Caco-2 (cell line): ENCODE measurements at regions not wholly inside any gene's neighbourhood (a gene's known extent, or its start where the extent isn't known, plus 50 kb on each side); places are given as distances from the start of the nearest gene placed in this dataset.
A peak's percentile ranks its signal among the peaks of the same experiment; 100 is the strongest.

Source experiments
- BruUV-seq: library from RNA; stranded (reverse); fragments of 400-500 nt; replicated peaks from 2 replicates; lab custom pipeline; 2021; lab: Mats Ljungman, UMichigan
- CTCF ChIA-PET: fragments of 300-600 bp; sonication (Branson Sonifier 250); formaldehyde crosslinking; loops from one replicate; lab custom pipeline; 2022; ENCODE audit warnings: antibody characterized with exemption; lab: Charles Lee
- POLR2A ChIA-PET: fragments of 300-600 bp; sonication (Branson Sonifier 250); formaldehyde crosslinking; loops from one replicate; lab custom pipeline; 2022; ENCODE audit warnings: antibody characterized with exemption; lab: Charles Lee
- DNase-seq, 2 experiments: peaks; one replicate each; pipeline versions ENCODE4 v3.0.0 to v3.0.0-alpha.2; 2020 to 2022
- H3K27me3 ChIP-seq: replicated peaks from 2 replicates; pipeline ENCODE4 v1.6.0; 2011; ENCODE audit warnings: low read length; ENCODE audit not compliant: control insufficient read depth, insufficient read depth
- H3K36me3 ChIP-seq: 2 replicates; pipeline ENCODE4 v1.5.1; 2011; ENCODE audit warnings: low read length; ENCODE audit not compliant: control insufficient read depth, insufficient read depth
- H3K4me1 ChIP-seq: fragments of 250-450 bp; sonication (Bioruptor Pico); 2 replicates; pipeline ENCODE4 v1.5.1; 2020; ENCODE audit warnings: mild to moderate bottlenecking
- H3K4me3 ChIP-seq: 2 replicates; pipeline ENCODE4 v1.5.1; 2011; ENCODE audit warnings: low read depth, mild to moderate bottlenecking, control low read depth, low read length
- H3K9me3 ChIP-seq: fragments of 250-450 bp; sonication (Bioruptor Pico); 2 replicates; pipeline ENCODE4 v1.5.1; 2020; ENCODE audit warnings: mild to moderate bottlenecking, moderate library complexity
- H3K27ac Mint-ChIP-seq: one replicate; pipeline ENCODE4 v1.8.0; 2022; ENCODE audit warnings: mixed read lengths; ENCODE audit not compliant: unreplicated experiment
- H3K27me3 Mint-ChIP-seq: one replicate; pipeline ENCODE4 v1.8.0; 2022; ENCODE audit warnings: mixed read lengths; ENCODE audit not compliant: insufficient read depth, unreplicated experiment
- H3K36me3 Mint-ChIP-seq: one replicate; pipeline ENCODE4 v1.8.0; 2022; ENCODE audit warnings: mild to moderate bottlenecking, mixed read lengths; ENCODE audit not compliant: insufficient read depth, unreplicated experiment
- H3K4me1 Mint-ChIP-seq: one replicate; pipeline ENCODE4 v1.8.0; 2022; ENCODE audit warnings: low read depth, mixed read lengths; ENCODE audit not compliant: unreplicated experiment
- H3K4me3 Mint-ChIP-seq: one replicate; pipeline ENCODE4 v1.8.0; 2022; ENCODE audit warnings: mild to moderate bottlenecking, moderate library complexity, mixed read lengths; ENCODE audit not compliant: unreplicated experiment
- H3K9me3 Mint-ChIP-seq: one replicate; pipeline ENCODE4 v1.8.0; 2022; ENCODE audit warnings: mixed read lengths; ENCODE audit not compliant: unreplicated experiment
- intact Hi-C: fragments of 100-400 bp; cut with micrococcal nuclease; formaldehyde crosslinking; loops from one replicate; pipeline ENCODE4 v1.10.0; 2022; ENCODE audit not compliant: unreplicated experiment
- TF ChIP-seq, protein P1 (sequence below), 2 experiments: fragments of 200-600 bp in 1 of 2; IDR thresholded peaks; 1 replicate in 1 of 2; 2 replicates in 1 of 2; pipeline versions ENCODE4 v1.5.1 to v1.8.0; 2011 to 2022; ENCODE audit warnings: antibody characterized with exemption in 1 of 2, control low read depth in 1 of 2, inconsistent platforms in 1 of 2, low read depth in 1 of 2, low read length in 1 of 2, mild to moderate bottlenecking in 1 of 2, moderate library complexity in 1 of 2; ENCODE audit not compliant: insufficient read depth in 1 of 2, severe bottlenecking in 1 of 2, unreplicated experiment in 1 of 2

DNA sequence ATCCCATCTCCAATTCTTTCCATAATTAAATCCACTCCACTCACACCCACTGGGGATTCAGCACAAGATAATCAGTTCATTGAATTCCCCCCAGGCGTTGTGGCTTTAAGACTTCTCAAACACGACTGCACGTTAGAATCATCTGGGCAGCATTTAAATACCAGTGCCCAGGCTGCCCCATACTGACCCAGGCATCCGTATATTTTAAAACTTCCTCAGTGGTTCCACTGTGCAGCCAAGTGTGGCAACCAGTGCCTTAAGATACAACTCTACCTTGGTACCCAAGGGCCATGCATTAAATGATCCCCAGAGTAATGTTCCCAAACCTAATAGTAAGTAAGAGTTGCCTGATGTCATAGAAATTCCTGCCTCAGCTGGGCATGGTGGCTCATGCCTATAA lies 54.3 kb upstream of the BZW1 start:
- Histone ChIP-seq H3K27me3 (no peaks in the 10 kb centered on the region), H3K4me1 (peaks cover 51% of the 10 kb centered on the region), H3K36me3 (no peaks in the 10 kb centered on the region), H3K9me3 (no peaks in the 10 kb centered on the region), H3K4me3 (no peak overlapping the region)
- H3K27ac Mint-ChIP-seq: peak overlapping the region; percentile 80
- CTCF ChIA-PET: interaction anchor here (0.6 to 1.9 kb wide), 5 partner anchors 10 to 54 kb away, joined by 3 to 15 read pairs (median 6); no protein-coding TSS in a partner anchor
- peak overlapping the region; percentile 65 for H3K4me3 Mint-ChIP-seq
- intact Hi-C loops: loop anchor here (1.0 to 5.0 kb wide), 2 partner anchors 54 to 105 kb away; partner anchors contain the start of genes BZW1 and CLK1
- POLR2A ChIA-PET: interaction anchor here (0.6 to 1.5 kb wide), 4 partner anchors 9 to 21 kb away, joined by 3 to 20 read pairs (median 4); no protein-coding TSS in a partner anchor
- TF ChIP-seq, protein P1, sequence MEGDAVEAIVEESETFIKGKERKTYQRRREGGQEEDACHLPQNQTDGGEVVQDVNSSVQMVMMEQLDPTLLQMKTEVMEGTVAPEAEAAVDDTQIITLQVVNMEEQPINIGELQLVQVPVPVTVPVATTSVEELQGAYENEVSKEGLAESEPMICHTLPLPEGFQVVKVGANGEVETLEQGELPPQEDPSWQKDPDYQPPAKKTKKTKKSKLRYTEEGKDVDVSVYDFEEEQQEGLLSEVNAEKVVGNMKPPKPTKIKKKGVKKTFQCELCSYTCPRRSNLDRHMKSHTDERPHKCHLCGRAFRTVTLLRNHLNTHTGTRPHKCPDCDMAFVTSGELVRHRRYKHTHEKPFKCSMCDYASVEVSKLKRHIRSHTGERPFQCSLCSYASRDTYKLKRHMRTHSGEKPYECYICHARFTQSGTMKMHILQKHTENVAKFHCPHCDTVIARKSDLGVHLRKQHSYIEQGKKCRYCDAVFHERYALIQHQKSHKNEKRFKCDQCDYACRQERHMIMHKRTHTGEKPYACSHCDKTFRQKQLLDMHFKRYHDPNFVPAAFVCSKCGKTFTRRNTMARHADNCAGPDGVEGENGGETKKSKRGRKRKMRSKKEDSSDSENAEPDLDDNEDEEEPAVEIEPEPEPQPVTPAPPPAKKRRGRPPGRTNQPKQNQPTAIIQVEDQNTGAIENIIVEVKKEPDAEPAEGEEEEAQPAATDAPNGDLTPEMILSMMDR (IDR thresholded peaks at IDR 0.05; ENCODE audit: insufficient read depth in 1 of 2, low read depth in 1 of 2, low read length in 1 of 2, severe bottlenecking in 1 of 2, unreplicated experiment in 1 of 2): no peak
- peaks cover 7% of the 10 kb centered on the region for H3K36me3 Mint-ChIP-seq
- H3K27me3 Mint-ChIP-seq: no peaks in the 10 kb centered on the region
- H3K4me1 Mint-ChIP-seq: peaks cover 49% of the 10 kb centered on the region
- no TSS peak for BruUV-seq
- DNase-seq: no peak
- H3K9me3 Mint-ChIP-seq: no peaks in the 10 kb centered on the region

DNA sequence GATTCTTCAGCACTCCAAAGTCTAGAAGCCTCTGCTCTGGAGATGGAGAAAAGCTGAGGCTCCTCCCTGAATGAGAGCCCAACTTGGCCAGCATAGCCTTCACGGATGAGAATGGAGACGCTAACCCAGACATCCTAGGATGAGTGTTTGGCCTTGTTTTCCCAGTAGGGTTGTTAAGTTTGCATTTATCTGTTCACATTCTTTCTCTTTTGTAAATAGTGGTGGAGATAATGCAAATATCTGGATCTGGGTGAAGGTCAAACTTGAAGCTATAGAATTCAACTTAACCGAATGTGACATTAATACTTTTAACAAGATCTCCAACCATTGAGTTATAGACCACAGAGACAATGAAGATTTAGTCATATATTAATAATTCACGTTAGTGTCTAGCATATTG lies 53.4 kb upstream of the BZW1 start:
- peaks cover 54% of the 10 kb centered on the region for H3K4me1 ChIP-seq
- DNase-seq: peak in 1 of 2 experiments; percentile 32
- H3K9me3 ChIP-seq: no peaks in the 10 kb centered on the region
- CTCF ChIA-PET: interaction anchor here (0.6 to 0.8 kb wide), 3 partner anchors 14 to 23 kb away, joined by 3 to 5 read pairs (median 4); no protein-coding TSS in a partner anchor
- no peaks in the 10 kb centered on the region for H3K36me3 ChIP-seq
- no peak overlapping the region for H3K4me3 ChIP-seq
- Mint-ChIP-seq H3K36me3 (peaks cover 7% of the 10 kb centered on the region), H3K4me3 (peak overlapping the region; percentile 1), H3K27ac (no peak overlapping the region), H3K27me3 (no peaks in the 10 kb centered on the region), H3K9me3 (no peaks in the 10 kb centered on the region), H3K4me1 (peaks cover 53% of the 10 kb centered on the region)
- intact Hi-C loops: loop anchor here (5.0 kb wide), 1 partner anchor 104 kb away; the partner anchor contains the start of gene CLK1
- no TSS peak for BruUV-seq
- H3K27me3 ChIP-seq: no peaks in the 10 kb centered on the region
- POLR2A ChIA-PET: interaction anchor here (0.8 kb wide), 1 partner anchor 10 kb away, joined by 6 read pairs; no protein-coding TSS in a partner anchor
- TF ChIP-seq, protein P1 (IDR thresholded peaks at IDR 0.05; ENCODE audit: insufficient read depth in 1 of 2, low read depth in 1 of 2, low read length in 1 of 2, severe bottlenecking in 1 of 2, unreplicated experiment in 1 of 2): no peak

DNA sequence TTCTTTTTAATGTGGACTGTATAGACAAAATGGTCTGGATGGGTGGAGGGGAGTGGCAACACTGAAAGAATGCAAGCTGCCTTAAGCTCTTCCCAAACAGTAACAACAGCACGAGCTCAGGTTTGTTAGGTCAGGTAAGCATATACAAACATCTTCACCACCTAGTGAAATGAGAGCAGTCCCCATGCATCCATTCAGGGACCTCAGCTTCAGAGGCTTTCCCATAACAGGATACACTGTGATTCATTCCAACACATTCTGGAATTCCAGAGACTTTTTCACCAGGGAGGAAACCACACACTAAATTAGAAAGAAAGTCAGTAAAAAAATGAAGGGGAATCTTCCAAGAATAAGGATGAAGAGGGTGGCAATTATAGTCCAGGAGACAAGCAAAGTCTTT lies 50.4 kb upstream of the BZW1 start:
- H3K27me3 ChIP-seq: no peaks in the 10 kb centered on the region
- TF ChIP-seq, protein P1 (IDR thresholded peaks at IDR 0.05; ENCODE audit: insufficient read depth in 1 of 2, low read depth in 1 of 2, low read length in 1 of 2, severe bottlenecking in 1 of 2, unreplicated experiment in 1 of 2): no peak
- H3K36me3 ChIP-seq: no peaks in the 10 kb centered on the region
- ChIA-PET POLR2A (no interaction called here), CTCF (interaction anchor here (0.9 to 1.4 kb wide), 3 partner anchors 10 to 48 kb away, joined by 4 to 8 read pairs (median 4); no protein-coding TSS in a partner anchor)
- no peaks in the 10 kb centered on the region for H3K9me3 Mint-ChIP-seq
- peaks cover 57% of the 10 kb centered on the region for H3K4me1 Mint-ChIP-seq
- no peaks in the 10 kb centered on the region for H3K9me3 ChIP-seq
- no TSS peak for BruUV-seq
- intact Hi-C loops: loop anchor here (1.0 kb wide), 1 partner anchor 13 kb away; no protein-coding TSS in a partner anchor
- H3K4me1 ChIP-seq: peaks cover 75% of the 10 kb centered on the region
- peaks cover 7% of the 10 kb centered on the region for H3K36me3 Mint-ChIP-seq
- no peaks in the 10 kb centered on the region for H3K27me3 Mint-ChIP-seq
- peak overlapping the region; percentile 27 for H3K27ac Mint-ChIP-seq
- H3K4me3 Mint-ChIP-seq: peak overlapping the region; percentile 16
- no peak overlapping the region for H3K4me3 ChIP-seq
- peak; percentile 50 to 53 for DNase-seq
